ENCODE measurements at regions not wholly inside any gene's neighbourhood (a gene's known extent, or its start where the extent isn't known, plus 50 kb on each side); places are given as distances from the start of the nearest gene placed in this dataset.

- peaks cover 0 to 3% (median 0%) of the 10 kb centered on the region in 9 donors for H3K27me3 ChIP-seq
- intact Hi-C loops (cut with DNase I): no loop called here
- ATAC-seq: no peak
- WGBS, 4 donors: 90 to 94% (median 93%) methylated on average over 3 of the region's 3 CpGs
- TF ChIP-seq POLR2A (IDR thresholded peaks at IDR 0.05) (no peak), CTCF (IDR thresholded peaks at IDR 0.05) (no peak)
- H3K9me3 ChIP-seq: no peaks in the 10 kb centered on the region
- no peak overlapping the region for H3K4me3 ChIP-seq
- H3K36me3 ChIP-seq: no peaks in the 10 kb centered on the region
- H3K4me1 ChIP-seq: no peaks in the 10 kb centered on the region
- no peak for DNase-seq
- no peak overlapping the region for H3K27ac ChIP-seq
Observed at GRCh38 chr13:72657379-72657778, 70.0 kb downstream of the MZT1 start.

DNA sequence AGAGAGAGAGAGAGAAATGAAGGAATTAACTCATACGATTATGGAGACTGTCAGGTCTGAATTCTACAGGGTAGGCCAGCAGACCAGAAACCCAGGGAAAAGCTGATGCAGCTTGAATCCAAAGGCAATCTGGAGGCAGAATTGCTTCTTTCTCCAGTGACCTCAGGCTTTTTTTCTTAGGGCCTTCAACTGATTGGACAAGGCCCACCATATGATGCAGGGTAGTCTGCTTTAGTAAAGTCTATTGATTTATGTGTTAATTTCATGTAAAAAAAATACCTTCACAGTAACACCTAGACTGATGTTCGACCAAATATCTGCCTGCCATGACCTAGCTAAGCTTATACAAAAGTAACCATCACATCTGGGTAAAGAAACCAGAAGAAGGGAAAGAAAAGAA lies 71.1 kb downstream of the MZT1 start:
- Histone ChIP-seq H3K27me3 (peaks cover 0 to 3% (median 0%) of the 10 kb centered on the region in 9 donors), H3K4me1 (no peaks in the 10 kb centered on the region), H3K4me3 (no peak overlapping the region), H3K27ac (no peak overlapping the region), H3K9me3 (no peaks in the 10 kb centered on the region), H3K36me3 (no peaks in the 10 kb centered on the region)
- TF ChIP-seq CTCF (IDR thresholded peaks at IDR 0.05) (no peak), POLR2A (IDR thresholded peaks at IDR 0.05) (no peak)
- WGBS, 4 donors: 79 to 89% (median 86%) methylated on average over 2 of the region's 2 CpGs
- DNase-seq (no peak), ATAC-seq (no peak)
- intact Hi-C loops (cut with DNase I): no loop called here

DNA sequence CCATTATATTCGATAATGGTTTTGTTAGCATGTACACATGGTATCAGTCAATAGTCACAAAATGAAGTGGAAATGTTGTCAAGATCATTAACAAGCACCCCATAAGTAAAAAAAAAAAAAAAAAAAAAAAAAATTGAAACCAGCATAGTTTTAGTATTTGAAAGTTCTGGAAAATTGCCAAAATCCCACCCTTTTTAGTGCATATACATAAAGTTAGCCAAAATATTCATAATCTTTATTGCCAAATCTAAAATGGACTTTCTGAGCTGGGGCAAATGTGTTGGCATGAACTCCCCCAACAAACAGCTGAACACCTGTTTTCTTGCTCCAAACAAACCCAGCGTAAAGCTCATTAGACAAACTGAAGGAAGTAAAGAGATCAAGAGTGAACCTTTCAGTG lies 73.9 kb downstream of the MZT1 start:
- WGBS, 4 donors: 87 to 94% (median 92%) methylated on average over 2 of the region's 2 CpGs
- no peaks in the 10 kb centered on the region for H3K9me3 ChIP-seq
- H3K4me1 ChIP-seq: no peaks in the 10 kb centered on the region
- intact Hi-C loops (cut with DNase I): no loop called here
- no peak overlapping the region for H3K27ac ChIP-seq
- no peak for DNase-seq
- no peak for ATAC-seq
- no peak overlapping the region for H3K4me3 ChIP-seq
- H3K27me3 ChIP-seq: no peaks in the 10 kb centered on the region
- H3K36me3 ChIP-seq: no peaks in the 10 kb centered on the region
- TF ChIP-seq CTCF (IDR thresholded peaks at IDR 0.05) (no peak), POLR2A (IDR thresholded peaks at IDR 0.05) (no peak)

- H3K27ac ChIP-seq: no peak overlapping the region
- no peaks in the 10 kb centered on the region for H3K4me1 ChIP-seq
- intact Hi-C loops (cut with DNase I): no loop called here
- no peaks in the 10 kb centered on the region for H3K27me3 ChIP-seq
- no peak overlapping the region for H3K4me3 ChIP-seq
- WGBS, 4 donors: 51 to 71% (median 68%) methylated on average over 2 of the region's 2 CpGs
- TF ChIP-seq POLR2A (IDR thresholded peaks at IDR 0.05) (no peak), CTCF (IDR thresholded peaks at IDR 0.05) (no peak)
- H3K36me3 ChIP-seq: no peaks in the 10 kb centered on the region
- DNase-seq (no peak), ATAC-seq (no peak)
- no peaks in the 10 kb centered on the region for H3K9me3 ChIP-seq
Observed at GRCh38 chr13:72652681-72653080, 74.7 kb downstream of the MZT1 start.

All from heart left ventricle (tissue), 16 donors.